Epithelial cell of esophagus (primary cell): ENCODE measurements at regions not wholly inside any gene's neighbourhood (a gene's known extent, or its start where the extent isn't known, plus 50 kb on each side); places are given as distances from the start of the nearest gene placed in this dataset.

Experiments used
- DNase-seq: peaks from one replicate; pipeline ENCODE4 v3.0.0; 2010; ENCODE audit warnings: low read depth
- H3K4me3 ChIP-seq: 2 replicates; pipeline ENCODE4 v1.5.1; 2011; ENCODE audit warnings: mild to moderate bottlenecking, low read length, control low read depth
- CTCF ChIP-seq: IDR thresholded peaks from 2 replicates; pipeline ENCODE4 v1.5.1; 2011; ENCODE audit warnings: low read depth, mild to moderate bottlenecking, low read length, control low read depth, inconsistent platforms; ENCODE audit not compliant: insufficient read depth; ENCODE audit errors: missing control alignments

GRCh38 chr13:103325672-103326071 is 259.5 kb upstream of the SLC10A2 start:
- TF ChIP-seq CTCF: no peak
- no peak overlapping the region for H3K4me3 ChIP-seq
- DNase-seq: no peak

- DNase-seq: no peak
- no peak overlapping the region for H3K4me3 ChIP-seq
These were observed 258.4 kb upstream of the SLC10A2 start for GRCh38 chr13:103324641-103325040.

GRCh38 chr13:103315711-103316110 is 249.5 kb upstream of the SLC10A2 start:
- no peak for TF ChIP-seq CTCF
- no peak for DNase-seq
- no peak overlapping the region for H3K4me3 ChIP-seq

More at GRCh38 chr13:103324641-103325040, 258.4 kb upstream of the SLC10A2 start:
- TF ChIP-seq CTCF: no peak

- no peak for DNase-seq
- no peak overlapping the region for H3K4me3 ChIP-seq
- TF ChIP-seq CTCF: no peak
These were observed 246.2 kb upstream of the SLC10A2 start for GRCh38 chr13:103312467-103312866.

GRCh38 chr13:103308667-103309066 is 242.4 kb upstream of the SLC10A2 start:
- H3K4me3 ChIP-seq: no peak overlapping the region
- no peak for DNase-seq
- TF ChIP-seq CTCF: no peak

GRCh38 chr13:103306163-103306562 is 239.9 kb upstream of the SLC10A2 start:
- no peak overlapping the region for H3K4me3 ChIP-seq
- TF ChIP-seq CTCF: no peak
- DNase-seq: no peak

GRCh38 chr13:103303078-103303651 is 236.9 kb upstream of the SLC10A2 start:
- TF ChIP-seq CTCF: no peak
- H3K4me3 ChIP-seq: no peak overlapping the region
- DNase-seq: no peak
